HG03159 (cell line): ENCODE measurements at regions not wholly inside any gene's neighbourhood (a gene's known extent, or its start where the extent isn't known, plus 50 kb on each side); places are given as distances from the start of the nearest gene placed in this dataset.
"Not testable (repeated sequence)": the region's sequence is repeated elsewhere in the genome, so short reads cannot be mapped to it uniquely, and the experiment has no call there.

Experiments
- ATAC-seq: cut with Tn5 transposase; IDR thresholded peaks from one replicate; pipeline ENCODE4 v1.9.1; 2021; ENCODE audit warnings: mild to moderate bottlenecking, moderate library complexity; ENCODE audit not compliant: unreplicated experiment

DNA sequence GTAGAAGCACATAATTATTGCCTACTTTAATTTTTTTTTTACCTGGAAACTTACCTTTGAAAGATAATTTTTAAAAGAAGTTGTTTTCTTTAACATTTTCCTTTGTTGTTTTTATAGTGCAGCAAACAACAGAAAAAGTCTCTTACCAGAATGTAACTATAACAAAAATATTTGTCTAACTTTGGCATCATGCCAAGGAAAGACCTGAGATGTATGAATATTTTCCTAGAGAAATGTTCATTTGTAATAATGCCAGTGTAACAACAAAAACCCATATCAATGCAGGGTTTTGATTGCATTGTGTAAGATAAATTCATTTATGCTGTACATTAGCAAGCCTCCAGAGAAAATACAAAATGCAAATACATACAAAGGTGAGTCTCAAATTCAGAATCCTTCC lies 775.7 kb downstream of the SI start:
- ATAC-seq = no peak

DNA sequence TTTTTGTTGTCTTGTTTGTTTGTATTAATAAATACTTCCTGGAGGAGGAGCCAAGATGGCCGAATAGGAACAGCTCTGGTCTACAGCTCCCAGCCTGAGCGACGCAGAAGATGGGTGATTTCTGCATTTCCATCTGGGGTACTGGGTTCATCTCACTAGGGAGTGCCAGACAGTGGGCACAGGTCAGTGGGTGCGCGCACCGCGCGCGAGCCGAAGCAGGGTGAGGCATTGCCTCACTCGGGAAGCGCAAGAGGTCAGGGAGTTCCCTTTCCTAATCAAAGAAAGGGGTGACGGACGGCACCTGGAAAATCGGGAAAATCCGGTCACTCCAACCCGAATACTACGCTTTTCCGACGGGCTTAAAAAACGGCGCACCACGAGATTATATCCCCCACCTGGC lies 786.8 kb downstream of the SI start:
- ATAC-seq = not testable (repeated sequence)

DNA sequence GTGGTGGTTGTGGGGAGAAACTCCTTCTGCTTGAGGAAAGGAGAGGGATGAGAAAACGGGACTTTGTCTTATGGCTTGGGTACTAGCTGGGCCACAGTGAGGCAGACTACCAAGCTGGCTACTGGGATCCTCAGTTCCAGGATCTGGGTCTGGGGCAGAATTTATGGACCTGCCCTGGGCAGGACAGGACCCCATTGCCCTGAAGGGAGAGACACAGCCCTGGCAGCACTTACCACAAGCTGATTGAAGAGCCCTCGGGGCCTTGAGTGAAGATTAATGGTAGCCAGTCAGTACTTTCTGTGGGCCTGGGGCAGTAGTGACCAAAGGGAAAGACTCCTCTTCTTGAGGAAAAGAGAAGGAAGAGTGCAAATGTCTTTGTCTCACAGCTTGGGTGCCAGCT lies 799.7 kb downstream of the SI start:
- no peak for ATAC-seq

DNA sequence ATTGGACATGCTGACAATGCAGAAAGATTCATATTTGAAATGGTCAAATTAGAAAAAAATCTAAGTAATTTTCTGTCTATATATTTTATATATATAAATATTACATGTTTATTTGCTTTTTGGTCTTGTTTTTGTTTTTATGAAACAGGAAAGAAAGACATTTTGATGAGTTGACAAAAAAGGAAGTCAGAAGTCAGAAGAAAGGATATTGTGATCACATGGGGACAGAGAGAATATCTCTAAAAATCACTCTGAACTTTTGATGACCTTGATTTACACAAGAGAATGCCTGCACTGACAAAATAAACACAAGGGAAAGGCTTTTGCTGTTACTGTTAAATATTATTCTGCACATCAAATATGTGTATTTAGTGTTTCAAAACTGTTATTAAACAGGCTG lies 811.2 kb downstream of the SI start:
- no peak for ATAC-seq

DNA sequence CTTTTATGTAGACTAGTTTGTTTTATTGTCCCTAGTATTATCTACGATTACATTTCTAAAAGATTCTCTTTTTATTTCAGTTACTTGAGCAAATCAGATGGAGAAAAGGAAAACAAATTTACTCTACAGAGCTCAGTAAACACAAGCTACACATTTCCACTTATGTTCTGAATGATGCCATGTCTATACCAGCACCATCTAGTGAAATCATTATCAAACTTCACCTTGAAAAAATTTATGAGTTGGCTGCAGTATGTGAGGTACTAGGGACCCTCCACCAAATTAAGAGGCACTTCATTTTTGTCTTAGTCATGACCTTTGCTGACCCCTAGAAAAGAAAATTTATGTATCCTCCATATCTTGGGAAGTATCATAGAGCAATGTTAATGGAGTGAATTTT lies 827.4 kb downstream of the SI start:
- no peak for ATAC-seq

DNA sequence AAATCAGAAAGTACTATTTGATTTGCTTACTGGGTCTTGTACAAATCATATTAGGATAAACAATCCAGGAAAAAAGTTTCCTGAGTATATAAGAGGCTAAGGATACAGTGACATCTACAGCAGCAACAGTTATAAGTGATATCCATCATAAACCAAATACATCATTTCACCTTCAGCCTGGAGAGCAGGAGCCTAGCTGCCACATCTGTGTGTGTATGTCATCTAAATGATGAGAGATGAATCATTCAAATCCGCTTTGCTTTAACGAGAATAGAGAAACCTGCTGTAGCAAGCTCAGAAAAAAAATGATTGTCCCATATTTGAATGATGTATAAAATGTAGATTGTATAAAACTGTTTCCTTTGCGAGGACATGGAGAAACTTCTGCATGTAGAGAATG lies 841.4 kb downstream of the SI start:
- ATAC-seq = no peak

DNA sequence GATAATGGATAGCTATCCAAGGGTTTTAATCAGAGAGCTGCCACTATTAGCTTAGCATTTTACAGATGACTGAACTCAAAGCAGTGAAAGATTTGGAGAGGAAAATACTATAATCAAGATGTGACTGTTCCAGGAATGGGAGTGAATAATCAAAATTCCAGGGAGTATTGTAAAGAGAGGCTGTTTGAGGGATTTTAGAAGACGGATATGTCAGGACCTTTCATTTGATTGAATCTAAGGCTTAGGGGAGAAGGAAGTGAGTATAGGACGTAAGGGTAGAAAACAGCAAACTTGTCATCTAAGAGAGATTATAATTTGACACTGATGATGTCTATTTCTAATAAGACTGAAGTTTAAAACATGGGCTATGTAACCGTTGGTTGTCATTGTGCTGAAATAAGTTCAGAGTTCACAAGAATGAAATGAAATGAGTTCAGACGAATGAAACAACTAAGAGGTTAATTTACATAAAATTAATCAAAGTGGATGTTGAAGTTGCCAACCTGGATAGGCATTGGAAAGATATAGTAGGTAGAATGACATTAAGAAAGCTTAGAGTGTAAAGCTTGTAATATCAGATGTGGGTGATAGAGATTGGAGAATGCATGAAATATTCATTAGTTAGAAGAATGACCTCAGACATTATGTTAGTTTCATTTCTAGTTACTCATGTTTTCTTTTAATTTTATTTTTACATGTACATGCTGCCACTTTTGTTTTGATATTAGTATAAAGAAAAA lies 842.8 kb downstream of the SI start:
- ATAC-seq = no peak

DNA sequence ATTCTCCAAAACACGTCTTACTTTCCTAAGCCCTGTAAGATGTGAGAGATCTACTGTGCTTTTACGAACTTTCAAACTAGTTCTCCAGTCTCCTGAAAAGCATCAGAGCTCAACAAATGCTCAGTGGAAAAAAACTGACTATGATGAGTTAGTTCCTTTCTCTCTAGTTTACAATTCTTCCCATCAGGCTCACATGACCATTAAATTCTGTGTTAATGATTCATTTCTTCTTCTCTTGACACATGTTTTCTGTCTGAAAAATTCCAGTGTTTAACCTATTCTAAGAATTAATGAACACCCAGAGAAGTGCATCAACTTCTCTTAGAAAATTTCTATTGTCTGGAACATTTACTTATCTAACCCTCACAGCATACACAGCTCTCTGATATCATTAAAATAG lies 844.3 kb downstream of the SI start:
- ATAC-seq = no peak

DNA sequence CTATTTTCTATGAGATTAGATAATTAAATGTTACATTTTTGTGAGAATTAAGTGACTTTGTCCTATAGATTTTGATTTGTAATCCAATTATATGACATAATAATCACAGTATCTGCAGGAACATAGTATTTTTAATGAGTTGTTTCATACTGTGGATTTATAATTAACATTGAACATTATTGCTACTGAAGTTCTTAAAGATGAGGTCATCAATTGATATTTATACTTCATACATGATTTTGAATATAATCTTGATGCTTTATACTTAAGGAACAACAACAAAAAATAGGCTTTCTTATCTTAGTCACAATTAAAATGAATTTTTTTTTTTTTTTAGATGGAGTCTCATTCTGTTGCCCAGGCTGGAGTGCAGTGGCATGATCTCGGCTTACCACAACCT lies 846.6 kb downstream of the SI start:
- no peak for ATAC-seq

DNA sequence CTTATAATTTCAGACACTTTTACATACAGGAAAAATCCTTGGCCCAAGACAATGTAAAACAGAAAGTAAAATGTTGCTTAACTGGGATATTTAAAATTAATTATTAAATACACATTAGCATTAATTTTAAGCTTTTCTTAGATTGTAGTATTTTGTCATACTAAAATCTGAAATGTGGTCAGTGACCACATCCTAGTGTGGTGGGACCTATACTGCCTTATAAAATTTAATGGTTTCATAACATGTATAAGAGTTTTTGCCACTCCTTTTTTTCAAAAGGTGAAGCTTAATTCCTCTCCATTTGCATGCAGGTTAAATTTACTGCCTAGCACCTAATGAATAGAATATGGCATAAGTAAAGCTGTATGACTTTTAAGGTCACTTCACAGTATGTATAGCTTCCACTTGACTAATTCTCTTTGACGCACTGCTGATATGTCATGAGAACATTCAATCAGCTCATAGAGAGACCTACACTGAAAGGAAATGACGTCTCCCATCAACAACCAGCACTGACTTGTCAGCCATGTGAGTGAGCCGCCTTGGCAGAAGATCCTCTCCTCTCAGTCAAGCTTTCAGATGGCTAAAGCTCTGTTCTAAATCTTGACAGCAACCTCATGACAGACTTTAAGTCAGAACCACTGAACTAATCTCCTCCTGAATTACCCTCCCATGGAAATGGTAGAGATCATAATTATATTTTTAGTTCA lies 847.8 kb downstream of the SI start:
- no peak for ATAC-seq

DNA sequence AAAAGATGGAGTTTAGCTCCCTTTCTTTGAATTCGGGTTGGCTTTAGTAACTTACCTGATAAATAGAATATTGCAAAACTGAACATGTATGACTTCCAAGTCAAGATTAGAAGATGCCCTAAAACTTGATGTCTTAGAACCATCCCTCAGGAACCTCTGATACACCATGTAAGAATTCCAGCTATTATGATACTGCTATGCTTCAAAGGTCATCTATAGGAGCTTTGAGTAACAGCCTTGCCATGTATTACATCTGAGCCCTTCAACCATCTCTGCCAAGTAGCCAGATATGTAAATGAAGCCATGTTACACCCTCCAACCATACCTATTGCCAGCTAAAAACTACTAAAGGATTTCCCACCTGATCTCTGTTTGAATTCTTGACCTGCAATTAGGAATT lies 854.2 kb downstream of the SI start:
- ATAC-seq = no peak

DNA sequence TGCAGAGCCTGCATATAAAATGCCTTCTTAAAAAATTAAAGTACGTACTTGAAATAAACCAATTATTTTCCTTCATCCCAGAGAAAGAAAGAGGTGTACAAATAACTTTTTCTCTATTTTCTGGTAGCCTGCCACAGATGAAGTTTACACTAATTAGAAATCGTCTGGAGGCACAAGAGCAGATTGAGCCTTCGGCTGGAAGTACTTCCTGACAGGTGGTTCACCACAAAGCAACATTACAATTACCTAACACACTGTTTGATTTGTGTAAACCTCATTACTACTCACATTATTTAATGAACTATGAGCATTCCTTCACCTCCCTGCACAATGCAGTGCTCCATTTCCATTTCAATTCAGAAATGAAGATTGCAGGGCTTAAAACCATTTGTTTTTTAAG lies 856.1 kb downstream of the SI start:
- no peak for ATAC-seq

DNA sequence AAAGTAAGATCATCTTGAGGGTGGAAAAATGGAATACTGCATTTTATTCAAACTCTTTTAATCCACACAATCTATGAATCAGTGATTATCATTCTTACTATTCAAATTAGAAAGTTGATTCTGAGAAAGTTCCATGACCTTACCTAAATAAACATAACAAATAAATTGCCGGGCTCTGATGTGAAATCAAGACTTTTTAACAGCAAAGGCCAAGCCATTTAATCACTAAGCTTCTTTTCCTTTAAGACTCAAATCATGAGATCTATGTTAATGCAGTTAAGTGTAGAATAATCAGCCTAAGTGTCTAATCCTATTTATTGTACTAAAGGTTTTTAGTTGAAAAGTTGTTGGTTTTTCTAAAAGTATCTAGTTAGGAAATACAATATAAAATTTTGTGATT lies 857.0 kb downstream of the SI start:
- ATAC-seq = no peak

DNA sequence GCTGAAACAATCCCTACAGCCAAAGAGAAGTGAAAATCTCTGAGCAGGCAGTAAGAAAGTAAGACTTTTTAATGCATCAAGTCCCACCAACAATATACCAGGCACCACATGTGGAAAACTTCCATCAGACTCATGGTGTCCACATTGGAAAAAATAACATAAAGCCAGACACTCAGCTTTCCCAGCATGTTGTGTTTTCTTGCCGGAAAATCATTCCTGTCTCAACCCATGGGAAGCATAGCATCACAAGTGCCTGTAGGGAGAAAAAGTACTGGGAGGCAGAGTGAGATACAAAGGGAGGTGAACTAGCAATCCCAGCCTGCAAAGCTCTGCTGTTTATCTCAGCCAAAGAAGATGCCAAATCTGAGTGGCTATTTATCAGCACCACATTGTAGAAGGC lies 868.9 kb downstream of the SI start:
- no peak for ATAC-seq

DNA sequence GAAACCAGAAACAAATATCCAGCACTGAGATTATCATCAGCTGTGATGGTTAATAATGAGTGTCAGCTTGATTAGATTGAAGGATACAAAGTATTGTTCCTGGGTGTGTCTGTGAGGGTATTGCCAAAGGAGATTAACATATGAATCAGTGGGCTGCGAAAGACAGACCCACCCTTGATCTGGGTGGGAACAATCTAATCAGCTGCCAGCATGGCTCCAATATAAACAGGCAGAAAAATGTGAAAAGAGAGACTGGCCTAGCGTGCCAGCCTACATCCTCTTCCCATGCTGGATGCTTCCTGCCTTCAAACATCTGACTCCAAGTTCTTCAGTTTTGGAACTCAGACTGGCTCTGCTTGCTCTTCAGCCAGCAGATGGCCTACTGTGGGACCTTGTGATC lies 869.5 kb downstream of the SI start:
- no peak for ATAC-seq

DNA sequence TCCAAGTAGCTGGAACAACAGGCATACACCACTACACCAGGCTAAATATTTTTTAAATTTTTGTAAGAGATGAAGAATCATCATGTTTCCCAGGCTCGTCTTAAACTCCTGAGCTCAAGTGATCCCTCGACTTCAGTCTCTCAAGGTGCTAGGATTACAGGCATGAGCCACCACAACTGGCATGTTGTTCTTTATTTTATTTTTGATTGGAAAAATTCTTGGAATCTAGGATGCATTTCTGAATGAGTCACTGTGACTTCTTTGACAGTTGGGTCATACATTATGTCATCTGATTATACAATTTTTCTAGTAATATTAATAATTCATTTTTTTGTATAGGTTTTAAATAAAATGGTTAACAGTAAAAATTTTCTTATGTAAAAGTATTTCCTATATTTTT lies 870.2 kb downstream of the SI start:
- ATAC-seq = no peak

DNA sequence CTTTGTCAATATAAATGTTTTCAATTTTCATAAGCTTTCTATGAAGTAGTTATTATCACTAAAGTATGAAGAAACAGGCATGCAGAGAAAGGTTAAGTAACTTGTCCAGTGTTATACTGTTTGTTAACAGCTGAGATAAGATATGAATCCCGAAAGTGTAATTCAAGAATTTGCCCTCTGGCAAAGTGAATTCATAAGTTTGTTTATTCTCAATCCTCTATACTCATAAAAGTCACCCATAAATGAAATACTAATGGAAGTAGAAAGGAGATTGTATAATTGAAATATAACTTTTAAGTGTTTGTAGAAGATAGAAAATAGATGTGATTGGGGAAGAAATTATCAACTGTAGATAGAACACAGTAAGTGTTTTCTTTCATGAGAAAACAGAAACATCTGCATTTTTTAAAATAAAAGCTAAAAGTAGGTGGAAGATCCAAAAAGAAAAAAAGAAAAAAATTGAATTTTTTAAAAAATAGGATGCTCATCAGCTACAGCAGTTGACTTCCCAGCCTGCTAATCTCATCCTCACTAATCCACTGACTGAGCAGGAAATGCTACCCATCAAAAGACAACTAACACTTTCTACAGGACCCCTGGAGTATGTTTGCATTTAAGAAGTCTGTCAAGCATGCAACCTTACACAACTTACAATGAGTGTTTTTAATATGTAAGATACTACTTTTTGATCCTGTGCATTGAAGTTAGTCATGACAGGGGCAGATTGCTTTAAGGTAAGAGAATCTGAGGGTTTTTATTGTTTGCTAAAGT lies 878.1 kb downstream of the SI start:
- ATAC-seq = no peak

DNA sequence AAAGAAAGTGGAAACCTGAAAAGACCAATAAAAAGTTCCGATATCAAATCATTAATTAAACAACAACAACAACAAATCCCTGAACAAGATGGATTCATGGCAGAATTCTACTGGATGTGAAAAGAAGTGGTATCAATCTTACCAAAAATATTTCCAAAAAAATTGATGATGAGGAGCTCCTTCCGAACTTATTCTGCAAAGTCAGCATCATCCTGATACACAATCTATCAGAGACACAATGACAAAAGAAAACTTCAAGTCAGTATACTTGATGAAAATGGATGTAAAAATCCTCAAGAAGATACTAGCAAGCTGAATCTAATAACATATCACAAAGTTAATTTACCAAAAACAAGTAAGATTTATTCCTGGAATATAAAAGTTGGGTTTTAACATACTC lies 881.8 kb downstream of the SI start:
- ATAC-seq = no peak

DNA sequence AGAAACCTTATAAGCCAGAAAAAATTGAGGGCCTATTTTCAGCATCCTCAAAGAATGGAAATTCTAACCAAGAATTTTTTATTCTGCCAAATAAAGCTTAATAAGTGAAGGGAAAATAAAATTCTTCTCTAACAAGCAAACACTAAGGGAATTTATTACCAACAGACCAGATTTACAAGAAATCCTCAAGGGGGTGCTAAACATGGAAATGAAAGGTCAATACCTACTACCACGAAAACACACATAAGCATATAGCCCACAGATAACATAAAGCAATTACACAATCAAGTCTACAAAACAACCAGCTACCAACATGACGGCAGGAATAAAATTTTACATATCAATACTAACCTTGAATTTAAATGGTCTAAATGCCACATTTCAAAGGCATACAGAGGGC lies 883.5 kb downstream of the SI start:
- no peak for ATAC-seq

DNA sequence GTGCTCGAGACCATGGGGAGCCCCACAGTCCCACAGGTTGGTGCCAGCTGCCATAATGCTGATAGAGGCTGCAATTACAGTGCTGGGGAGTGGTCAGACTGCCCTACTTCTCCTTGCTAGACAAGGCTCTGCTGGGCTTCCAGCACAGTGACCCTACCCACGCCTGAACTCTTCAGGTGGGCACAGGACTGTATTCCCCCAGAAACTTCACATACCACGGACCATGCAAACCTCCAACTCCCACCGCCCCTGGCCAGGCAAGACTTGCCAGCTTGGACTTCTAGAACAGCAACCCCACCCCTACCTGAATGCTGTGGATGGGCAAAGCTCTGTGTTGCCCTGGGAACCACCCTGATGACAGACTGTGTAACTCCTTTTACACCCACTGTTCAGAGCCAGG lies 885.3 kb downstream of the SI start:
- no peak for ATAC-seq

DNA sequence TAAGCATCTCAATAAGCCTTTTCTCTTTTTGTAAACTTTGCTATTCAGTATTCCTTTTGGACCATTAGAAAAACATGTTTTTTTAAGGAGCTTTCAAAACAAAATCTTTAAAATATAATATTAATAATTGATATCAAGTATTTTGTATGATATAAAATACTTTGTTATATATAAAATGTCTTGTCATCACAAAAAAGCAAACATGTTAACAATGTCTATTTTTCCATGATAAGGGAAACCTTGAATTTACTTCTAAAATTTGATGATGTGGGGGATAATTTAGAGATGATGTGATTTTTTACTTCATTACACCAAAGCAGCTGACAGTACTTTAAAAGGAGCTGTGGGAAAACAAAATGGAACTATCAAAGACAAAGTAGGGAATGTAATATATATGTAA lies 887.7 kb downstream of the SI start:
- no peak for ATAC-seq

DNA sequence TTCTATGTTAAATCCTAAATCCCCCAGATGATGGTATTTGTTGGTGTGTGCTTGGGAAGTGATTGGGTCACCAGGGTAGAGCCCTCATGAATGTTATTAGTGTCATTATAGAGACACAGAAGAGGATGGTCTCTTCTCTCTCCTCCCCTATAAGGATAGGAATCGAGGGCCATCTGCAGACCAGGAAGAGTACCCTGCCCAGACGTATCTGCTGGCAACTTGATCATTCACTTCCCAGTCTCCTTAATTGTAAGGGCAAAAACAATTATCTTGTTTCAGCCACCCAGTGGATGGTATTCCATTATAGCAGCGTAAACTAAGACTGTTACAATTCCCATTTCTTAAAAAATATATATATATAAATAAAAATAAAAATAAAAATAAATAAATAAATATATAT lies 892.2 kb downstream of the SI start:
- no peak for ATAC-seq
